ENCODE measurements at regions not wholly inside any gene's neighbourhood (a gene's known extent, or its start where the extent isn't known, plus 50 kb on each side); places are given as distances from the start of the nearest gene placed in this dataset.

GRCh38 chr16:26658915-26659314, 407.8 kb upstream of the C16orf82 start:
- no peaks in the 10 kb centered on the region for H3K4me1 ChIP-seq
- TF ChIP-seq, protein P1, sequence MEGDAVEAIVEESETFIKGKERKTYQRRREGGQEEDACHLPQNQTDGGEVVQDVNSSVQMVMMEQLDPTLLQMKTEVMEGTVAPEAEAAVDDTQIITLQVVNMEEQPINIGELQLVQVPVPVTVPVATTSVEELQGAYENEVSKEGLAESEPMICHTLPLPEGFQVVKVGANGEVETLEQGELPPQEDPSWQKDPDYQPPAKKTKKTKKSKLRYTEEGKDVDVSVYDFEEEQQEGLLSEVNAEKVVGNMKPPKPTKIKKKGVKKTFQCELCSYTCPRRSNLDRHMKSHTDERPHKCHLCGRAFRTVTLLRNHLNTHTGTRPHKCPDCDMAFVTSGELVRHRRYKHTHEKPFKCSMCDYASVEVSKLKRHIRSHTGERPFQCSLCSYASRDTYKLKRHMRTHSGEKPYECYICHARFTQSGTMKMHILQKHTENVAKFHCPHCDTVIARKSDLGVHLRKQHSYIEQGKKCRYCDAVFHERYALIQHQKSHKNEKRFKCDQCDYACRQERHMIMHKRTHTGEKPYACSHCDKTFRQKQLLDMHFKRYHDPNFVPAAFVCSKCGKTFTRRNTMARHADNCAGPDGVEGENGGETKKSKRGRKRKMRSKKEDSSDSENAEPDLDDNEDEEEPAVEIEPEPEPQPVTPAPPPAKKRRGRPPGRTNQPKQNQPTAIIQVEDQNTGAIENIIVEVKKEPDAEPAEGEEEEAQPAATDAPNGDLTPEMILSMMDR (IDR thresholded peaks at IDR 0.05; ENCODE audit: low read depth, low read length) = no peak
- no peaks in the 10 kb centered on the region for H3K36me3 ChIP-seq
- H3K9me3 ChIP-seq = peaks cover 3% of the 10 kb centered on the region; the same call in 1 of the 2 replicates
- H3K27me3 ChIP-seq = no peaks in the 10 kb centered on the region
- H3K4me3 ChIP-seq (ENCODE audit: low read depth, low read length) = no peak overlapping the region
- no peak for DNase-seq

- TF ChIP-seq, protein P1 (IDR thresholded peaks at IDR 0.05; ENCODE audit: low read depth, low read length) = no peak
- Histone ChIP-seq H3K36me3 (no peaks in the 10 kb centered on the region), H3K9me3 (peaks cover 3% of the 10 kb centered on the region; the same call in 1 of the 2 replicates), H3K27me3 (no peaks in the 10 kb centered on the region), H3K4me1 (no peaks in the 10 kb centered on the region), H3K4me3 (ENCODE audit: low read depth, low read length) (no peak overlapping the region)
- no peak for DNase-seq
These were observed 402.6 kb upstream of the C16orf82 start for GRCh38 chr16:26664086-26664485.

DNA sequence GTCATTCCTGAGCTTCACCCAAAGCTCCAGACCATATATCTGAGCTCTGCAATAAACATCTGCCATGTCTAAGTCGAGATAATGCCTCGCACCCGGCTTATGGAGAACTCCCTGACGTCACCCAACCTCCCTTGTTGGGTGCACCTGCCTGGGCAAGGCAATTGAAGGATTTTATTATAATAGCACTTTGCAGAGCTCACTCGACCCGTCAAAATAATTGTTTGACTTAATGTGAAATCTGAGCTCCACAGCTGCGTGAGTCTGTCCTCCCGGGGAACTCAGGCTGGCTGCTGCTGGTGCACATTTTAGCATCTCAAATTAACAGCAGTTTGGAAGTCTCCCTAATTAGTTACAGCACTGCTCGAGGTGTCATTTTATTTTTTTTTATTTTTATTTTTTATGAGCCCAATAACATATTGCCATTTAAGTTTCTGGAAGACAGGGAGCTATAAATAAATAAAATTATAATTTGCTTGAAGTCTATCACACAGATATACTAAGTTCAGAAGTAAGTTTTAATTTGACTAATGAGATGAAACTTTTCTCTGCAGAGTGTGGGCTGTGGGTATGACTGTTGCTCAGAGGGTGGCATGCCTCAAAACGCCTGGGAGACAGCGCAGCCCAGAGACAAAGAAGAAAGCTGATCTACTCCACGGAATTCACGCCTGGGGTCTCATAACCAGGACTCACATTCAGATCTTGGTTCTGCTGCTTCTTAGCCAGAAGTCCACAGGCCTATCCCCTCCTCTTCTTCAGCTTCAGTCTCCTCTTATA, 401.4 kb upstream of the C16orf82 start:
- Histone ChIP-seq H3K9me3 (peaks cover 3% of the 10 kb centered on the region; the same call in 1 of the 2 replicates), H3K36me3 (no peaks in the 10 kb centered on the region), H3K4me1 (no peaks in the 10 kb centered on the region), H3K4me3 (ENCODE audit: low read depth, low read length) (no peak overlapping the region), H3K27me3 (no peaks in the 10 kb centered on the region)
- DNase-seq = no peak
- TF ChIP-seq, protein P1 (IDR thresholded peaks at IDR 0.05; ENCODE audit: low read depth, low read length) = no peak

- H3K36me3 ChIP-seq = no peaks in the 10 kb centered on the region
- TF ChIP-seq, protein P1 (IDR thresholded peaks at IDR 0.05; ENCODE audit: low read depth, low read length) = no peak
- no peaks in the 10 kb centered on the region for H3K27me3 ChIP-seq
- H3K4me1 ChIP-seq = no peaks in the 10 kb centered on the region
- no peak for DNase-seq
- H3K9me3 ChIP-seq = peaks cover 3% of the 10 kb centered on the region; the same call in 1 of the 2 replicates
- no peak overlapping the region for H3K4me3 ChIP-seq (ENCODE audit: low read depth, low read length)
These were observed 400.2 kb upstream of the C16orf82 start for GRCh38 chr16:26666486-26666885.

GRCh38 chr16:26667307-26667706, 399.4 kb upstream of the C16orf82 start:
- H3K4me3 ChIP-seq (ENCODE audit: low read depth, low read length) = no peak overlapping the region
- no peaks in the 10 kb centered on the region for H3K36me3 ChIP-seq
- TF ChIP-seq, protein P1 (IDR thresholded peaks at IDR 0.05; ENCODE audit: low read depth, low read length) = no peak
- DNase-seq = no peak
- no peaks in the 10 kb centered on the region for H3K4me1 ChIP-seq
- H3K9me3 ChIP-seq = peaks cover 3% of the 10 kb centered on the region; the same call in 1 of the 2 replicates
- no peaks in the 10 kb centered on the region for H3K27me3 ChIP-seq

GRCh38 chr16:26668026-26668425, 398.7 kb upstream of the C16orf82 start:
- no peak for DNase-seq
- H3K4me3 ChIP-seq (ENCODE audit: low read depth, low read length) = no peak overlapping the region
- TF ChIP-seq, protein P1 (IDR thresholded peaks at IDR 0.05; ENCODE audit: low read depth, low read length) = no peak
- H3K4me1 ChIP-seq = no peaks in the 10 kb centered on the region
- H3K36me3 ChIP-seq = no peaks in the 10 kb centered on the region
- H3K27me3 ChIP-seq = no peaks in the 10 kb centered on the region
- peaks cover 3% of the 10 kb centered on the region; the same call in 1 of the 2 replicates for H3K9me3 ChIP-seq
